KMS-11 (cell line): ENCODE measurements at regions not wholly inside any gene's neighbourhood (a gene's known extent, or its start where the extent isn't known, plus 50 kb on each side); places are given as distances from the start of the nearest gene placed in this dataset.

Experiments used
- H2AFZ ChIP-seq: fragments of 200-600 bp; sonication (generic); 2 replicates; pipeline ENCODE4 v1.6.1; 2016; ENCODE audit warnings: antibody characterized with exemption, mixed run types, low read depth
- H3K27ac ChIP-seq: fragments of 200-600 bp; sonication (generic); 2 replicates; pipeline ENCODE4 v1.6.1; 2016; ENCODE audit warnings: mild to moderate bottlenecking, mixed run types
- H3K27me3 ChIP-seq: fragments of 200-600 bp; sonication (generic); 2 replicates; pipeline ENCODE4 v1.6.1; 2017; ENCODE audit warnings: mild to moderate bottlenecking, low read depth, mixed run types, moderate library complexity; ENCODE audit not compliant: insufficient read depth
- H3K36me3 ChIP-seq: fragments of 200-600 bp; sonication (generic); 2 replicates; pipeline ENCODE4 v1.6.1; 2017; ENCODE audit warnings: mild to moderate bottlenecking, mixed run types; ENCODE audit not compliant: insufficient read depth
- H3K4me1 ChIP-seq: fragments of 200-600 bp; sonication (generic); 2 replicates; pipeline ENCODE4 v1.6.1; 2016; ENCODE audit warnings: mild to moderate bottlenecking, low read depth, mixed run types; ENCODE audit not compliant: poor library complexity, severe bottlenecking
- H3K4me2 ChIP-seq: fragments of 200-600 bp; sonication (generic); 2 replicates; pipeline ENCODE4 v1.7.0; 2016; ENCODE audit warnings: mild to moderate bottlenecking, mixed run types
- H3K4me3 ChIP-seq: fragments of 200-600 bp; sonication (generic); IDR thresholded peaks from 2 replicates; pipeline ENCODE4 v1.6.1; 2017; ENCODE audit warnings: low read depth, low read length, mixed read lengths; ENCODE audit not compliant: insufficient read depth
- H3K79me2 ChIP-seq: fragments of 200-600 bp; sonication (generic); 2 replicates; pipeline ENCODE4 v1.6.1; 2016; ENCODE audit warnings: low read depth, mixed run types; ENCODE audit not compliant: insufficient read depth
- H3K9ac ChIP-seq: fragments of 200-600 bp; sonication (generic); 2 replicates; pipeline ENCODE4 v1.6.1; 2016; ENCODE audit warnings: mild to moderate bottlenecking, mixed run types
- H4K20me1 ChIP-seq: fragments of 200-600 bp; sonication (generic); 2 replicates; pipeline ENCODE4 v1.6.1; 2016; ENCODE audit warnings: mild to moderate bottlenecking, mixed run types; ENCODE audit not compliant: insufficient read depth
- TF ChIP-seq, protein P1 (sequence below): fragments of 200-600 bp; sonication (generic); conservative IDR thresholded peaks from 2 replicates; pipeline ENCODE4 v1.6.1; 2017; ENCODE audit warnings: low read depth, mild to moderate bottlenecking, antibody characterized with exemption, low read length, moderate library complexity, mixed read lengths

DNA sequence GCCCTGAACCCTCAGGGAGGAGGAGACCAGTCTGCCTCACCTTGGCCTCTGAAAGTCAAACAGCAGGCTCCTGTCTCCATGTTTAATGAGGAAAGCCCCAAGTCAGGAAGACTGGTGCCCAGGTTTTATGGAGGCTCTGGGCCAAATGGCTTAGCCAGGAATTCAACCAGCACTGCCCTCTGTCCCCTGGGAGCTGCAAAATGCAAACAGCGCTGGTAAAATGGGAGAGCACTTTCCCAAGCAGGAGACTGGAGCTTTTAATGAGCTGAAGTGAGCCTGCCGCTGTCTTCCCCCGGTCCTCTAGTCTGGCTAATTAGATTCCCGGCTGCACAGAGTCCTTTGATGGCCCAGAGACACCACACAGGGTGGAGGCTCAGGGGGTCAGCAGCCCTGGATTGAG, 276.0 kb upstream of the TRIB2 start:
- H3K4me3 ChIP-seq = no peak overlapping the region
- no peak overlapping the region for H3K4me2 ChIP-seq
- H3K27ac ChIP-seq = no peak overlapping the region
- no peaks in the 10 kb centered on the region for H4K20me1 ChIP-seq
- H3K4me1 ChIP-seq = no peaks in the 10 kb centered on the region
- no peaks in the 10 kb centered on the region for H3K36me3 ChIP-seq
- H2AFZ ChIP-seq = no peak overlapping the region
- no peak overlapping the region for H3K9ac ChIP-seq
- TF ChIP-seq, protein P1, sequence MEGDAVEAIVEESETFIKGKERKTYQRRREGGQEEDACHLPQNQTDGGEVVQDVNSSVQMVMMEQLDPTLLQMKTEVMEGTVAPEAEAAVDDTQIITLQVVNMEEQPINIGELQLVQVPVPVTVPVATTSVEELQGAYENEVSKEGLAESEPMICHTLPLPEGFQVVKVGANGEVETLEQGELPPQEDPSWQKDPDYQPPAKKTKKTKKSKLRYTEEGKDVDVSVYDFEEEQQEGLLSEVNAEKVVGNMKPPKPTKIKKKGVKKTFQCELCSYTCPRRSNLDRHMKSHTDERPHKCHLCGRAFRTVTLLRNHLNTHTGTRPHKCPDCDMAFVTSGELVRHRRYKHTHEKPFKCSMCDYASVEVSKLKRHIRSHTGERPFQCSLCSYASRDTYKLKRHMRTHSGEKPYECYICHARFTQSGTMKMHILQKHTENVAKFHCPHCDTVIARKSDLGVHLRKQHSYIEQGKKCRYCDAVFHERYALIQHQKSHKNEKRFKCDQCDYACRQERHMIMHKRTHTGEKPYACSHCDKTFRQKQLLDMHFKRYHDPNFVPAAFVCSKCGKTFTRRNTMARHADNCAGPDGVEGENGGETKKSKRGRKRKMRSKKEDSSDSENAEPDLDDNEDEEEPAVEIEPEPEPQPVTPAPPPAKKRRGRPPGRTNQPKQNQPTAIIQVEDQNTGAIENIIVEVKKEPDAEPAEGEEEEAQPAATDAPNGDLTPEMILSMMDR = no peak
- H3K27me3 ChIP-seq = no peaks in the 10 kb centered on the region
- no peaks in the 10 kb centered on the region for H3K79me2 ChIP-seq

DNA sequence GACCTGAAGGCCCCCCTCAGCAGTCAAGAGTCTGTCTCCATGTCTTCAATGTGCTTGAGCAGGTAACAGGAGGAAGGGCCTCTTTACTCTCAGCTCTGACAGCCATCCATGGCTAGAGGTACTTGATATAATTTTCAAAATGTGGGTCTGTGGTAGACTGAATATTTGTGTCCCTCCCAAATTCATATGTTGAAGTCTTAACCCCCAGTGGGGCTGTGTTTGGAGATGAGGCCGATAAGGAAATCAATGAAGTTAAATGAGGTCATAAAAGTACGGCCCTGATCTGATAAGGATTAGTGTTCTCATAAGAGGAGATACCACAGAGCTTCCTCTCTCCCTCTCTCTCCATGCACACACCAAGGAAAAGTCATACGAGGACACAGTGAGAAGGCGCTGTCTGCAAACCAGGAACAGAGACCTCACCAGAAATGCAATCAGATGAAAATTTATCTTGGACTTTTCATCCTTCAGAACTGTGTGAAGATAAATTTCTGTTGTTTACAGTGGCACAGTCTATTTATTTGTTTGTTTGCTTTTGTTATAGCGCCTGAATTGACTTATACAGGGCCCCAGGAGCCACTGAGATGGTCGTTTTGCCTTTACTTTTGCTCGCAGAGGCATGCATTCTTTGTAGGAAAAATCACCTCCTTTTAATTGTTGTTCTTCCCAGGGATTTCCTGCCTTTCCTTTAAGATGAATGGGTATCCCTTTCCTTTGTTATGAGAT, 274.8 kb upstream of the TRIB2 start:
- H2AFZ ChIP-seq = no peak overlapping the region
- H3K4me1 ChIP-seq = no peaks in the 10 kb centered on the region
- no peak overlapping the region for H3K4me3 ChIP-seq
- no peaks in the 10 kb centered on the region for H4K20me1 ChIP-seq
- TF ChIP-seq, protein P1 = no peak
- H3K27me3 ChIP-seq = no peaks in the 10 kb centered on the region
- H3K79me2 ChIP-seq = no peaks in the 10 kb centered on the region
- H3K27ac ChIP-seq = no peak overlapping the region
- H3K9ac ChIP-seq = no peak overlapping the region
- H3K4me2 ChIP-seq = no peak overlapping the region
- H3K36me3 ChIP-seq = no peaks in the 10 kb centered on the region

DNA sequence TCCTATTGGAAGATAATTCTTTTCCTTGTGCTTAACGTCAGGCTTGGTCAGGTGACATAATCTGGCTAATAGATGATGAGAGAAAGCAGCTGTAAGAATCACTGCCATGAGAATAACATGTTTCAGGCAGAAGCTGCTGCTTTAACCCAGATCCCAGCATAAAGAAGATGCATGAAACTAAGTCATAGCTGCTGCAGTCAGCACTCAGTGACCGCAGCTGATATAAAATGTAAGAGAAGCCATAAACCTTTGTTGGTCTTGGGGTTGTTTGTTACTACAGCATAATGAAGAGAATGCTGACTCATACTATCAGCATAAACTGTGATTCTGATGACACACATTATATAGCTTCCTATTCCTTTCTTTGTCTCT, 274.3 kb upstream of the TRIB2 start:
- Histone ChIP-seq H3K4me1 (no peaks in the 10 kb centered on the region), H3K36me3 (no peaks in the 10 kb centered on the region), H3K27ac (no peak overlapping the region), H3K27me3 (no peaks in the 10 kb centered on the region), H3K4me2 (no peak overlapping the region), H3K9ac (no peak overlapping the region), H3K4me3 (no peak overlapping the region), H4K20me1 (no peaks in the 10 kb centered on the region), H3K79me2 (no peaks in the 10 kb centered on the region), H2AFZ (no peak overlapping the region)
- TF ChIP-seq, protein P1 = no peak

DNA sequence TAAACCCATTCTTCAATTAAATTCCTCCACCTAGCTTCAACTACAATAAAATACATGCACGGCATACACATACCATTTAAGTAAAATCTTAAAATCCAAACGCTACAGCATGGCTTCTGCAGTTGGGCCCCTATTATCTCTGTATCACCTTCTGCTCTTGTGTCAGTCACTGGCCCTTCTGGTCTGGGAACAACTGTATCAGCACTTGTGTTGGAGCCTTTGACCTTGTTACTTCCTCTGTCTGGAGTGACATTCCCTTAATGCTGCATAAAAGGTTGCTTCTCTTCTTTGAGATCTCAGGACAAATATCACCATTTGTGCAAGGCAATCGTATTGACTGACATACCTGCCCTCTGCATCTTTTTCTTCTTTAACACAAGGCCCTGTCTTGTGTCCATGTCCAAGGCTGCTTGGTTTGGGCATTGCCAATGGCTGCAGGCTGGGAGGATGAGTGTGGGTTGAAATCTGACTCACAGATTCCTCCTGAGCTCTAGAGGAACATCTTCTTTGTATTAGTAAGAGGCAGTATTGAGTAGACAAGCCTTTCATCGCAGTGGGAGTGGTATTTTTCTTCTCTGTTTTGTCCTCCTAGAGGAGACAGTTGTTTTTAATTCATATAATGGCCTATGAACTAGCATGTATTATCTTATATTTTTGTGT, 267.8 kb upstream of the TRIB2 start:
- no peak overlapping the region for H2AFZ ChIP-seq
- no peak overlapping the region for H3K4me2 ChIP-seq
- H4K20me1 ChIP-seq = no peaks in the 10 kb centered on the region
- no peak overlapping the region for H3K27ac ChIP-seq
- H3K4me3 ChIP-seq = no peak overlapping the region
- H3K36me3 ChIP-seq = no peaks in the 10 kb centered on the region
- H3K27me3 ChIP-seq = no peaks in the 10 kb centered on the region
- no peaks in the 10 kb centered on the region for H3K79me2 ChIP-seq
- peaks cover 25% of the 10 kb centered on the region for H3K4me1 ChIP-seq
- TF ChIP-seq, protein P1 = no peak
- no peak overlapping the region for H3K9ac ChIP-seq
